ENCODE measurements at regions not wholly inside any gene's neighbourhood (a gene's known extent, or its start where the extent isn't known, plus 50 kb on each side); places are given as distances from the start of the nearest gene placed in this dataset.
"Not testable (repeated sequence)": the region's sequence is repeated elsewhere in the genome, so short reads cannot be mapped to it uniquely, and the experiment has no call there.

DNA sequence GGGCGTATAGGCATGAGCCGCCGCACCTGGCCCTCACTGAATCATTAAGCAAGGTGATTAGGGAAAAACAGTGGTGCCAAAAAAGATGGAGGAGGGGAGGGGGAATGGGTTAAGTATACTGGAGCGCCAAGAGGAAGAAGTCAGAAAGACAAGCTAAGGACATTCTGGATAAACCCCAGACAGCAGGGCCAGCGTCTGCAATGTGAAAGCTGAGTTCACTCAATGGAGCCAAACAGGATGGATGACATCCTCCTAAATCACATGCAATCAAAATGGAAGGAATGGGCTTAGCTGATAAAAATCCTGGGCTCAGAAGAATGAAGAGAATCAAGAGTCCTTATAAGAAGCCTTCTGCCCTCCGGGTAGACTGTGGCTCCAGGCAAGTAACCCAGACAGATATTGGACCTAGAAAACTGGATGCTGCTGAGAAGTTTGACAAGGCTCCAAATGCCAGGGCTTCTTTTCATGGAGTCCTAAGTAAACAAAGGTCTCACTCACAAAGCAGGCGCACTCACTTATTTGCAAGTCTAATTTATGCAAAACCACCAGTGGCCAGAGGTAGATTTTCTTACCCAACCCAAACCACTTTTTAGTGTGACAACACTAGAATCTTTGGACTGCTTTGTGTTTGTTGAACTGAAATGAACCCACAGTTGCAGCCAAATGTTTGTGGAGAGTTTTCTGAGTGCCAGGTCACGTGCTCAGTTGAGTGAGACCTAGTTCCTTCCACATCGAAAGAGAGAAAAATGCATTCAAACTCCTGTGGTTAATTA, 519.1 kb upstream of the AUTS2 start:
- H3K27me3 Mint-ChIP-seq = peaks cover 2% of the 10 kb centered on the region
- no peak for ATAC-seq (ENCODE audit: low read depth)
- no peak for DNase-seq (ENCODE audit: low spot score in 2 of 2)
- H3K27ac Mint-ChIP-seq = no peak overlapping the region
- H3K9me3 Mint-ChIP-seq = peaks cover 8% of the 10 kb centered on the region
- H3K36me3 Mint-ChIP-seq = peaks cover 3% of the 10 kb centered on the region
- no peak overlapping the region for H3K4me3 Mint-ChIP-seq
- H3K4me1 Mint-ChIP-seq = no peaks in the 10 kb centered on the region

GRCh38 chr7:69087281-69087680, 511.0 kb upstream of the AUTS2 start:
- DNase-seq (ENCODE audit: low spot score in 2 of 2); H3K36me3 Mint-ChIP-seq; H3K27me3 Mint-ChIP-seq; H3K27ac Mint-ChIP-seq; H3K9me3 Mint-ChIP-seq; H3K4me1 Mint-ChIP-seq; ATAC-seq (ENCODE audit: low read depth); H3K4me3 Mint-ChIP-seq: not testable (repeated sequence)

DNA sequence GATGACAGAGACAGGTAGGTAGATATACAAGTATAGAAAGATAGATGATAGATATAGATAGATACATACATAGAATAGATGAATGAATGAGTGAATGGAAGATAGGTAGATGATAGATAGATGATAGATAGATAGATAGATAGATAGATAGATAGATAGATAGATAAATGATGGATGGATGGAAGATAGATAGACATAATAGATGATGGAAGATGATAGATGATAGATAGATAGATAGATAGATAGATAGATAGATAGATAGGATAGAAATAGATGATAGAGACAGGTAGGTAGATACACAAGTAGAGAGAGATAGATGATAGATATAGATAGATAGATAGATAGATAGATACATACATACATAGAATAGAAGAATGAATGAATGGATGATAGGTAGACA, 510.1 kb upstream of the AUTS2 start:
- Mint-ChIP-seq H3K27me3 (no peaks in the 10 kb centered on the region), H3K9me3 (peaks cover 8% of the 10 kb centered on the region), H3K4me1 (peaks cover 2% of the 10 kb centered on the region), H3K4me3 (no peak overlapping the region), H3K27ac (no peak overlapping the region), H3K36me3 (no peaks in the 10 kb centered on the region)
- ATAC-seq (ENCODE audit: low read depth) (no peak), DNase-seq (ENCODE audit: low spot score in 2 of 2) (no peak)

GRCh38 chr7:69090936-69091335, 507.3 kb upstream of the AUTS2 start:
- H3K27ac Mint-ChIP-seq = no peak overlapping the region
- H3K9me3 Mint-ChIP-seq = peaks cover 11% of the 10 kb centered on the region

GRCh38 chr7:69091521-69091920, 506.8 kb upstream of the AUTS2 start:
- DNase-seq (ENCODE audit: low spot score in 2 of 2) = no peak
- H3K27me3 Mint-ChIP-seq = no peaks in the 10 kb centered on the region

More at GRCh38 chr7:69090936-69091335, 507.3 kb upstream of the AUTS2 start:
- Mint-ChIP-seq H3K4me1 (peaks cover 2% of the 10 kb centered on the region), H3K4me3 (no peak overlapping the region), H3K36me3 (no peaks in the 10 kb centered on the region), H3K27me3 (no peaks in the 10 kb centered on the region)
- no peak for ATAC-seq (ENCODE audit: low read depth)
- DNase-seq (ENCODE audit: low spot score in 2 of 2) = no peak

GRCh38 chr7:69095127-69095526, 503.1 kb upstream of the AUTS2 start:
- no peaks in the 10 kb centered on the region for H3K36me3 Mint-ChIP-seq
- peaks cover 5% of the 10 kb centered on the region for H3K9me3 Mint-ChIP-seq
- H3K27me3 Mint-ChIP-seq = no peaks in the 10 kb centered on the region
- DNase-seq (ENCODE audit: low spot score in 2 of 2) (no peak), ATAC-seq (ENCODE audit: low read depth) (no peak)
- H3K4me3 Mint-ChIP-seq = no peak overlapping the region
- H3K27ac Mint-ChIP-seq = no peak overlapping the region
- H3K4me1 Mint-ChIP-seq = peaks cover 2% of the 10 kb centered on the region

More at GRCh38 chr7:69091521-69091920, 506.8 kb upstream of the AUTS2 start:
- Mint-ChIP-seq H3K36me3 (no peaks in the 10 kb centered on the region), H3K4me3 (no peak overlapping the region), H3K27ac (no peak overlapping the region), H3K4me1 (peaks cover 2% of the 10 kb centered on the region), H3K9me3 (peaks cover 11% of the 10 kb centered on the region)
- ATAC-seq (ENCODE audit: low read depth) = no peak

DNA sequence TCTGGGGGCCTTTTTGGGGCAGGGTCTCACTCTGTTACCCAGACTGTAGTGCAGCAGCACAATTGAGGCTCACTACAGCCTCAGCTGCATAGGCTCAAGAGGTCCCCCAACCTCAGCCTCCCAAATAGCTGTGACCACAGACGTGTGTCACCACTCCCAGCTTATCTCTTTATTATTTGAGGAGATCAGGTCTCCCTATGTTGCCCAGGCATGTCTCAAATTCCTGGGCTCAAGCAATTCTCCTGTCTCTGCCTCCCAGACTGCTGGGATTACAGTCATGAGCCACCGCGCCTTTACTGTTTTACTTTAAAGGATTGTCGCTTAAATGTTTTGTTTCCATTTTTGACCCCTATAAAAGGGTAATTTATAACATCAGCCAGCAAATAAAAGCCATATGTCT, 502.6 kb upstream of the AUTS2 start:
- Mint-ChIP-seq H3K9me3 (peaks cover 3% of the 10 kb centered on the region), H3K4me1 (no peaks in the 10 kb centered on the region), H3K27ac (no peak overlapping the region), H3K27me3 (no peaks in the 10 kb centered on the region), H3K36me3 (no peaks in the 10 kb centered on the region), H3K4me3 (no peak overlapping the region)
- ATAC-seq (ENCODE audit: low read depth) = no peak
- DNase-seq (ENCODE audit: low spot score in 2 of 2) = no peak

GRCh38 chr7:69104023-69104422, 494.3 kb upstream of the AUTS2 start:
- Mint-ChIP-seq H3K4me1 (no peaks in the 10 kb centered on the region), H3K36me3 (no peaks in the 10 kb centered on the region), H3K27me3 (no peaks in the 10 kb centered on the region), H3K9me3 (no peaks in the 10 kb centered on the region), H3K4me3 (no peak overlapping the region), H3K27ac (no peak overlapping the region)
- DNase-seq (ENCODE audit: low spot score in 2 of 2) (no peak), ATAC-seq (ENCODE audit: low read depth) (no peak)

DNA sequence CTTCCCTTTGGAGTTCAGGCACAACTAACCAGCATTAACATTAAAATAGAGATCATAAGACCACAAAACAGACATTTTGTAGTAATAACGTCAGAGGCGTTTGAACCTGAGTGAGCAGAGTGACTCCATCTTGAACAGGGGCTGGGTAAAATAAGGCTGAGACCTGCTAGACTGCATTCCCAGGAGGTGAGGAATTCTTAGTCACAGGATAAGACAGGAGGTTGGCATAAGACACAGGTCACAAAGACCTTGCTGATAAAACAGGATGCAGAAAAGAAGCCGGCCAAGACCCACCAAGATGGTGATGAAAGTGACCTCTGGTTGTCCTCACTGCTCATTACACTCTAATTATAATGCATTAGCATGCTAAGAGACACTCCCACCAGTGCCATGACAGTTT, 493.2 kb upstream of the AUTS2 start:
- no peak overlapping the region for H3K27ac Mint-ChIP-seq
- H3K27me3 Mint-ChIP-seq = no peaks in the 10 kb centered on the region
- no peak overlapping the region for H3K4me3 Mint-ChIP-seq
- H3K36me3 Mint-ChIP-seq = no peaks in the 10 kb centered on the region
- H3K9me3 Mint-ChIP-seq = no peaks in the 10 kb centered on the region
- no peak for ATAC-seq (ENCODE audit: low read depth)
- no peaks in the 10 kb centered on the region for H3K4me1 Mint-ChIP-seq
- no peak for DNase-seq (ENCODE audit: low spot score in 2 of 2)

- H3K27me3 Mint-ChIP-seq = no peaks in the 10 kb centered on the region
- ATAC-seq (ENCODE audit: low read depth) (no peak), DNase-seq (ENCODE audit: low spot score in 2 of 2) (no peak)
- H3K4me1 Mint-ChIP-seq = peaks cover 5% of the 10 kb centered on the region
- no peak overlapping the region for H3K27ac Mint-ChIP-seq
- H3K9me3 Mint-ChIP-seq = no peaks in the 10 kb centered on the region
- no peak overlapping the region for H3K4me3 Mint-ChIP-seq
- H3K36me3 Mint-ChIP-seq = no peaks in the 10 kb centered on the region
Observed at GRCh38 chr7:69105981-69106380, 492.3 kb upstream of the AUTS2 start.

GRCh38 chr7:69106449-69106848, 491.8 kb upstream of the AUTS2 start:
- H3K27ac Mint-ChIP-seq; DNase-seq (ENCODE audit: low spot score in 2 of 2); ATAC-seq (ENCODE audit: low read depth); H3K36me3 Mint-ChIP-seq; H3K27me3 Mint-ChIP-seq; H3K4me1 Mint-ChIP-seq; H3K9me3 Mint-ChIP-seq; H3K4me3 Mint-ChIP-seq: not testable (repeated sequence)

DNA sequence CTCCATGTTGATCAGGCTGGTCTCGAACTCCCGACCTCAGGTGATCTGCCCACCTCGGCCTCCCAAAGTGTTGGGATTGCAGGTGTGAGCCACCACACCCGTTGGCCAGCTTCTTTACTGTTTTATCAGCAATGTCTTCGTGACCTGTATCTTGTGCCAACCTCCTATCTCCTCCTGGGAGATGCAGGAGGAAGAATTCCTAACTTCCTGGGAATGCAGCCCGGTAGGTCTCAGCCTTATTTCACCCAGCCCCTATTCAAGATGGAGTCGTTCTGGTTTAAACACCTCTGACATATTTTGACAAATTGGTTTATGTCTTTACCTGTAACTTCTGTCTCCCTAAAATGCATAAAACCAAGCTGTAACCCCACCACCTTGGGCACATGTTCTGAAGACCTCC, 491.3 kb upstream of the AUTS2 start:
- not testable (repeated sequence) for H3K36me3 Mint-ChIP-seq; H3K27ac Mint-ChIP-seq; H3K9me3 Mint-ChIP-seq; ATAC-seq (ENCODE audit: low read depth); H3K4me1 Mint-ChIP-seq; H3K4me3 Mint-ChIP-seq; DNase-seq (ENCODE audit: low spot score in 2 of 2); H3K27me3 Mint-ChIP-seq

DNA sequence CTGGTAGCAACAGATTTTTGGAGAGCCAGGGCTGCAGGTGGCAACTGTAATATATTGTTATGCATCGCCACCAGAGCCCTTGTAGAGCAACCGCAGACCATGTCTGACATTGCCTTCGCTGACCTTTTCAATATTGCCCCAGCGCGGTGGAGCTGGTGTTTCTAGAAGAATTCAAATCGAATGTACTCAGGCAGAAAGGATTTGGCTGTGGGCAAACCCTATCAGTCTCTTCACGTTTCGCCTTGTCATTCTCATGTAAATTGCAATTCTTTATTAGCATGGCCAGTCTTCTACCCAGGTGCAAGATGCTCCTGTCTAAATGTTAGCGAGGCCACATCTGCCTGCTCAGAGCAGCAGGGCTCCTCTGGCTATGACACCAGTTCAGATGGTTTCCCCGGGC, 490.2 kb upstream of the AUTS2 start:
- H3K9me3 Mint-ChIP-seq = peaks cover 3% of the 10 kb centered on the region
- peaks cover 3% of the 10 kb centered on the region for H3K27me3 Mint-ChIP-seq
- no peaks in the 10 kb centered on the region for H3K36me3 Mint-ChIP-seq
- peaks cover 5% of the 10 kb centered on the region for H3K4me1 Mint-ChIP-seq
- DNase-seq (ENCODE audit: low spot score in 2 of 2) (no peak), ATAC-seq (ENCODE audit: low read depth) (no peak)
- no peak overlapping the region for H3K27ac Mint-ChIP-seq
- H3K4me3 Mint-ChIP-seq = no peak overlapping the region

- H3K27ac Mint-ChIP-seq = no peak overlapping the region
- H3K4me3 Mint-ChIP-seq = no peak overlapping the region
- peaks cover 4% of the 10 kb centered on the region for H3K9me3 Mint-ChIP-seq
- peaks cover 3% of the 10 kb centered on the region for H3K27me3 Mint-ChIP-seq
- DNase-seq (ENCODE audit: low spot score in 2 of 2) (no peak), ATAC-seq (ENCODE audit: low read depth) (no peak)
- H3K4me1 Mint-ChIP-seq = peaks cover 5% of the 10 kb centered on the region
- H3K36me3 Mint-ChIP-seq = no peaks in the 10 kb centered on the region
Observed at GRCh38 chr7:69109246-69109645, 489.0 kb upstream of the AUTS2 start.

DNA sequence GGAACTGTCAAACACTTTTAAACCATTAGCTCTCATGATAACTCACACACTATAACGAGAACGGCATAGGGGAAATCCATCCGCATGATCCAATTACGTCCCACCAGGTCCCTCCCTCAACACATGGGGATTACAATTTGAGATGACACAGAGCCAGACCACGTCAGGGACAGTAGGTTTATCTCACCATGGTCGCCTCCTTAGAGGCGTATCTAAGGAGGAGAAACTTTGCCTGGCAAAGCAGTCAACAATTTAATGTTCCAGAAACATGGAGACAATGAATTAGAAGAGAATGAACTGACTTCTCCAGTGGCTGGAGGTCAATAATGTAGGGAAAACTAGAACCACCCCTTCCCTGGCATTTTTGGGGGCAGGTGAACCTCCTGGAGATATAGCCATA, 488.4 kb upstream of the AUTS2 start:
- Mint-ChIP-seq H3K9me3 (peaks cover 6% of the 10 kb centered on the region), H3K27ac (no peak overlapping the region), H3K4me3 (no peak overlapping the region), H3K4me1 (peaks cover 5% of the 10 kb centered on the region), H3K27me3 (peaks cover 3% of the 10 kb centered on the region), H3K36me3 (no peaks in the 10 kb centered on the region)
- no peak for DNase-seq (ENCODE audit: low spot score in 2 of 2)
- no peak for ATAC-seq (ENCODE audit: low read depth)

Data from memory B cell (primary cell).